Right lobe of liver (tissue), 4 donors: ENCODE measurements at regions not wholly inside any gene's neighbourhood (a gene's known extent, or its start where the extent isn't known, plus 50 kb on each side); places are given as distances from the start of the nearest gene placed in this dataset.

Experiments used
- POLR2A ChIP-seq: fragments of 450-650 bp; IDR thresholded peaks from one replicate; pipeline ENCODE4 v1.6.1; 2017; ENCODE audit warnings: antibody characterized with exemption, mild to moderate bottlenecking
- TF ChIP-seq, protein P1 (sequence below), 4 donors: fragments of 200-600 bp in 3 of 4; fragments of 450-650 bp in 1 of 4; IDR thresholded peaks; one replicate each; pipeline versions ENCODE4 v1.5.1 to v1.8.0; 2016 to 2022; ENCODE audit warnings: antibody characterized with exemption in 4 of 4, mild to moderate bottlenecking in 2 of 4
- donor health status: DM: no; HTN: no; CAD: no.
- donor health status: DM: no; HTN: no; CAD: no.
- donor health status: DM: no; HTN: yes; CAD: no.

DNA sequence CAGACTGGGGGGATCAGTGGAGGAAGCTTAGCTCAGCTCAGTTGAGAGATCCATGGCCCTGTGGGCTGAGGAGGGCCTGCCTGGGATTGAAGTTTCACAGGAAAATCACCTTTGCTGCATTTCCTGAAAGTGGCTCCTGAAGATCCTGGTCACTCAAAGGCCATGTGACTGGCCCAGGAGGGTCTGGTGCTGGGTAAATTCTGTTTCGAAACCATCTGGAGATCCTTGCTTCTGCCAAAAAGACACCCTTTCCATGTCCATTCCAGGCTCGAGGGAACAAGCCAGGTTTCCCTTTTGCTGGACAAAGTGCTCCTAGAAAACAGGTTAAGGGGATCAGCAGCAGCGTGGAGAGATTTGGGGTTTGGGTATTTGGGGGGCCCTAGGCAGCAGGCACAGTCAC is 293.3 kb downstream of the ZNF536 start:
- TF ChIP-seq, protein P1, sequence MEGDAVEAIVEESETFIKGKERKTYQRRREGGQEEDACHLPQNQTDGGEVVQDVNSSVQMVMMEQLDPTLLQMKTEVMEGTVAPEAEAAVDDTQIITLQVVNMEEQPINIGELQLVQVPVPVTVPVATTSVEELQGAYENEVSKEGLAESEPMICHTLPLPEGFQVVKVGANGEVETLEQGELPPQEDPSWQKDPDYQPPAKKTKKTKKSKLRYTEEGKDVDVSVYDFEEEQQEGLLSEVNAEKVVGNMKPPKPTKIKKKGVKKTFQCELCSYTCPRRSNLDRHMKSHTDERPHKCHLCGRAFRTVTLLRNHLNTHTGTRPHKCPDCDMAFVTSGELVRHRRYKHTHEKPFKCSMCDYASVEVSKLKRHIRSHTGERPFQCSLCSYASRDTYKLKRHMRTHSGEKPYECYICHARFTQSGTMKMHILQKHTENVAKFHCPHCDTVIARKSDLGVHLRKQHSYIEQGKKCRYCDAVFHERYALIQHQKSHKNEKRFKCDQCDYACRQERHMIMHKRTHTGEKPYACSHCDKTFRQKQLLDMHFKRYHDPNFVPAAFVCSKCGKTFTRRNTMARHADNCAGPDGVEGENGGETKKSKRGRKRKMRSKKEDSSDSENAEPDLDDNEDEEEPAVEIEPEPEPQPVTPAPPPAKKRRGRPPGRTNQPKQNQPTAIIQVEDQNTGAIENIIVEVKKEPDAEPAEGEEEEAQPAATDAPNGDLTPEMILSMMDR (IDR thresholded peaks at IDR 0.05) = no peak
- TF ChIP-seq POLR2A = no peak
